ENCODE measurements at regions not wholly inside any gene's neighbourhood (a gene's known extent, or its start where the extent isn't known, plus 50 kb on each side); places are given as distances from the start of the nearest gene placed in this dataset.

DNA sequence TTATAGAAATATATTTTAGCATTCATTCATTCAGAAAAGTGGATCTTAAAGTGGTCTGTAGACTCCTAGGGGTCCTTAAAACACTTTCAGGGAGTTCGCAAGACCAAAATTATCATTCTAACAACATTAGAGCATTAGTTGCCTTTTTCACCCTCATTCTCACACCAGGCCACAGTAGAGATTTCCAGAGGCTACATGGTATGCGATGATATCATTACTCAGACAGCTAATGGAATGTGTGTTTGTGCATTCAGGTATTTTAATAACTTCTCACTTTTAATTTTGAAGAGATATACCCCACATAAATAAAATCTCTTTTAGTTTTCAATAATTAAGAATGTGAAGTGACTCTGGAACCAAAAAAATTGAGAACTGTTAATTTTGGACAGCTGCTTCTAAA lies 206.9 kb downstream of the NSUN3 start:
- DNase-seq: no peak

DNA sequence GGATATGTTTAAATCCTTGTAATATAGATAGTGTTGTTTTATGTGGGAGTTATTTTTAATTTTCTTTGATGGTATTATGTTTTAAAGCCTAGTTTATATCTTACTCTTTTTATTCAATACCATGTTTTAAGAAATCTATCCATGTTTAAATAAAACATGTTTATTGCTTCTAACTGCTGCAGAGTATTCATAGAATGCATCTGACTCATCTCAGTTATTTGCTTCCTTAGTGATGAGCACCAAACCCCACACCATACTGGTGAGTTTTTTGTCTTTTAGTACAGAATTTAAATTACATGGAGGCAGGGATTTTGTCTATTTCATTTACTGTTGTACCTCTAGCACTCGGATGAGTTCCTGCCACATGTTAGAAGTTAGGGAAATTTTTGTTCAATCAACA lies 209.2 kb downstream of the NSUN3 start:
- no peak for DNase-seq

DNA sequence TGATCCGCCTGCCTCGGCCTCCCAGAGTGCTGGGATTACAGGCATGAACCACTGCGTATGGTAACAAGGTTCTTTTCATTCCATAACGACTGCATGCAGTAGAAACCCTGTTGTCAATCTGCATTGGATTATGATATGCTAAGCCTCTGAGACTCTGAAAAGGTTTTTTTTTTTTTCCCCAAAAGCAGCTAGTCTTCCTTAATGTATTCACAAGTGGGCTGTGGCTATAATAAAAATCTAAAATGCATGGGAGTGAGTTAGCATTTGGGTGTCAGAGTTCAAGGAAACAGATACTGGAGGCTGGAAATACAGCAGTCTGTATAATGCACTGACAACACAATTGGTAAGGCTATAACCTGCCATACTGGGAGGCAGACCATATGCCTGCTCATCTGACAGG lies 218.1 kb downstream of the NSUN3 start:
- no peak for DNase-seq

DNA sequence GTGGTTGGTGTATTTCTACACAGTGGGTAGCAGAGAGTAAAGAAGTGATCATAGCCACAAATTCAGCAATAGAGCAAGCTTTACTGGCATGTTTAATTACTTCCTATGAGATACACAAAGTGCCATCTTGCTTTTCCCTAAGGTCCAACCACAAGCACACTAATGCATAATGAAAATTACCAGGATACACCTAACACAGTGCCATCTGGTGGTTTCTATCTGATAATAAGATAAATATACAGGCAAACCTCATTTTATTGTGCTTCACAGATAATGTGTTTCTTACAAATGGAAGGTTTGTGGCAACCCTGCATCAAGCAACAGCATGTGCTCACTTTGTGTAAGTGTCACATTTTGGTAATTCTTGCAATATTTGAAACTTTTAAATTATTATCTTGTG lies 223.0 kb downstream of the NSUN3 start:
- no peak for DNase-seq

DNA sequence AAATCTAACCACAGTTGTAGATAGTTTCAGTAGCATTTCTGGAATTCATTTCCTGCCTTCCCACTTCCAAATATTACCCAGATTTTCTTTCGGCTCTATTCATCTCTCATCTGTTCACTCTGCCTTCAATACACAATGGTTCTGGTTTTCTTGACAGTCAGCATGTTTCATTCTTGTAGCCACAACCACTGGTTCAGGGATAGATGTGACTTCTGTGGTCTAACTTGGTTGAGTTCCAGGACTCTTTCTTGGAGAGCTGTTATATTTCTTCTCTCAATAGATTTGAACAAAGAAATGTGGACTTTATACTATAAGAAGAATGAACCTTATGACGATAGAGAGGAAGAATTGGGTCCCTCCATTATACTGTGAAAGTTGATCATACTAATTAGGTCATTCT lies 228.8 kb downstream of the NSUN3 start:
- no peak for DNase-seq

DNA sequence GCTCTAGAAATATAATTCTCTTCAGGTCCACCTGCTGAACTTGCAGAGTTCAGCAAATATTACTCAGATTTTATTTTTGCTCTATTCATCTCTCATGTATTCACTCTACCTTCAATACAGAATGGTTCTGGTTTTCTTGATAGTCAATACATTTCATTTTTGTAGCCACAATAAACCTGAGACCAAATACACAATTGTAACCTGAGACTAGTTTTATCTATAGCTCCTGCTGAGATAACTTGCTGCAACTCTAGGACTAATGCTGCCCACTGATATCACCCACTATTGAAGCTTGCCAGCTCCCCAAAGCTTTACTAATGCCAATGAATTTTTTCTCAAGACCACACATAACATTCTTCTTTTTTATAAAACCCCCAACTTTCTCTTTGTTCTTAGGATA lies 229.3 kb downstream of the NSUN3 start:
- DNase-seq: no peak

DNA sequence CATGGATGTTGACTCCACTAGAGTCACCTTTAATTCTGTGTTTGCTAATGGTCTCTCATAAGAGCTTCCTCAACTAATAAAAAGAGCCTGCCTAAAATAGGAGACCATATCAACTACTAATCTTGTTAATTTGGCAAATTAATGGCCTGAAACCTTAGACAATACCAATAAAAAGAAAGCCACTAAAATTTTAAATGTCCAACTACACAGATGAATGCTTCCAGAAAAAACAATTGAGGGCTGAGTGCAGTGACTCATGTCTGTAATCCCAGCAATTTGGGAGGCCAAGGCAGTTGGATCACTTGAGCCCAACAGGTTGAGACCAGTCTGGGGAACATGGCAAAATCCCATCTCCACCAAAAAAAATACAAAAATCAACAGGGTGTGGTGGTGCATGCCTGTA lies 230.9 kb downstream of the NSUN3 start:
- DNase-seq: no peak

DNA sequence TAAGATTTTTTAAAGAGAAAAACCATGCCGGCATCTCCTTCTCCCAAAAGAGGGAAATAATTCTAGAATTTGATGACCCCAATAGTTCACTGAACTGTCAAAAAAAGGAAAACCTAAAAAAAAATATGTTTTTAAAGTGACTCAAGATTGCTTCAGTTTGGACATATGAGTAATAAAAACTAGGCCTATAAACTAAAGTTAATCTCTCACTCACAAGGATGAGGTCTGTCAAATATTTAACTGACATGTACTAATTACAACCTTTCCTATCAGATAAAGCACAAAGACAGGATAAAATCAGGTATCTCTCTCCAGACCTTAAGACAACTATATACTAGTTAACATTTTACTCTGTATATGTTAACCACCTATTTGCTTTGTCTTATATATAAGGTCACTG lies 231.9 kb downstream of the NSUN3 start:
- DNase-seq: no peak

DNA sequence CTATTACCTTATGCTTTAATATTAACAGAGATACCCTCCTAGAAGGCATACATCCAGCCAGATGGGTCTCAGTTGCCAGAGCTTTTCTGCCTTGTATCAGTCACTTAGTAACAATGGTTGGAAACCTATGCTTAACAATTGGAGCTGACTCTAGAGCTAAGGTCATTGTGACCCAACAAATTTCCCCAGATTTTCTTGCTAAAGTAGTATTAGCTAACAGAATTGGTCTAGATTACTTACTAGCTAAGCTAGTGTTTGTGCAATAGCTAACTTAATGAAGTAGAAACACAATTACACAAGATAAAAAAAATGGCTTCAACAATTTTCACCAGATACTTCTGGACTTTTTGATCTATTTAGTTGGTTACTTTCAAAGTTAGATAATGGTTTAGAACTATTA lies 236.9 kb downstream of the NSUN3 start:
- DNase-seq: no peak

DNA sequence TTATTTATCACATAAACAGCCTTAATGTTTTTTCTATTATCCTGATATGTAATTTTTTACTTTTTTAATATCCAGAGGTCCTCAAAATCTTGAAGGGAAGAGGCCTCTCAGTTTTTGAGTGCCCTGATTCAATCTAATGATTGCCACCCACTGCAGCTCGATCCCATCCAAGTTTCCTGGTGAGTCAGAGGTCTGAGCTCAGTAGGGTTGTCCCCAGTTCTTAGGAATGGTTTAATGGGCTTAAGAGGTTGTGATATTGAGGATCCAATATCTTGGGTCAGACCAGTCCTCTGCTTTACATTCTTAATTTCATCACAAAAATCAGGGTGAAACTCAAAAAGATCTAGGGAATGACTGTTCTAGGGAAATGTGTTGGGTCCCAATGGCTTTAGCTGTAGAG lies 238.5 kb downstream of the NSUN3 start:
- DNase-seq: no peak

DNA sequence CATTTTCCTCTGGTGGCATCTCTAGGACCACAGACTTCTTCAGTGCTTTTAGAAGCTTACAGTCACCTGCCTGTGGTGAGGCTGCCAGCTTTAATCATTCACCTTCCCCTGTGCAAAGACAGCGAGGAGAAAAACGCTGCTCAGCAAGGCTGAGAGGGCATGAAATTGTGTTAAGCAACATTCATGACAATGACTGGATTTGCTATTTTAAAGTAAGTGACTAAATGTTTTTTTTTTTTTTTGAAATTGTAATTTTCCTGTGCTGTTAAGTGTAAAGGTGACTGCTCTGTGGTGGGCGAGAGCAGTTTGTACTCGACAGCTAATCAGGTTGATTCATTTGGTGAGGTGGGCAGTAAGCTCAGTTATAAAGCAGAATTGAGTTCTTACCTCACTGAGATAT lies 240.4 kb downstream of the NSUN3 start:
- no peak for DNase-seq

DNA sequence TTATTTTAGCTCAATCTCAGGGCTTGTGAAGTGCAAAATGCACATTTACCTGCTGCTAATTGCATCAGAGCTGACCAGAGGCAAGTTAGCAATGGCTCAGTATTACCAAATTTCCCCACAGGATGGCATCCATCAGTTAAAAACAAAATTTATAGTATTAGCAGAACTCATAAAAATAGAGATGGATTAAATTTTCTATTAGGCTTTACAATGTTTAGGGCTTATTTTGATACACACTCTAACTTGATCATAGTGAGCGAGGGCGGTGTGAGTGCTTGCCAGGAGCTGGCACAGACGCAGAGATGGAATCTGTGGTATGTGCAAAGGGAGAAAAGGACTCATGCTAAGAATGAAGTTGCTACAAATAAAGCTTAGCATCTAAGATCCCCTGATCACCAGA lies 241.0 kb downstream of the NSUN3 start:
- DNase-seq: no peak

DNA sequence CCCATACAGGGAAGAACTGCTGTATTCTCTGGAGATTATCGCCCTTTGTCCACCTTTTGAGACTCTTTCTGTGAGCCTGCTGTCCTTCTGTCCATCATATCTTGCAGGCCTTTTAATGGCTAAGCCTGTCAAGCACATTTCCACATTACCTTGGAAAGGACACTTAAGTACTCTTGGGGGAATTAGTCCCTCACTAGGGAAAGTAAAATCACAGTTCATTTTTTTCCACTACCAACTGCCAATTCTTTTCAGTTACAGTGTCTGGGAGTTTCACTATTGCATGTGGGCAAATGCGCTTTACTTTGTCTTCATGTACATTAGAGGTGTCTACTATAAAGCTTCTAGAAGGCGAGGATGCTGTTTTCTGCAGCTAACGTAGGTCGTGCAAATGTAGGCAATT lies 242.1 kb downstream of the NSUN3 start:
- no peak for DNase-seq

DNA sequence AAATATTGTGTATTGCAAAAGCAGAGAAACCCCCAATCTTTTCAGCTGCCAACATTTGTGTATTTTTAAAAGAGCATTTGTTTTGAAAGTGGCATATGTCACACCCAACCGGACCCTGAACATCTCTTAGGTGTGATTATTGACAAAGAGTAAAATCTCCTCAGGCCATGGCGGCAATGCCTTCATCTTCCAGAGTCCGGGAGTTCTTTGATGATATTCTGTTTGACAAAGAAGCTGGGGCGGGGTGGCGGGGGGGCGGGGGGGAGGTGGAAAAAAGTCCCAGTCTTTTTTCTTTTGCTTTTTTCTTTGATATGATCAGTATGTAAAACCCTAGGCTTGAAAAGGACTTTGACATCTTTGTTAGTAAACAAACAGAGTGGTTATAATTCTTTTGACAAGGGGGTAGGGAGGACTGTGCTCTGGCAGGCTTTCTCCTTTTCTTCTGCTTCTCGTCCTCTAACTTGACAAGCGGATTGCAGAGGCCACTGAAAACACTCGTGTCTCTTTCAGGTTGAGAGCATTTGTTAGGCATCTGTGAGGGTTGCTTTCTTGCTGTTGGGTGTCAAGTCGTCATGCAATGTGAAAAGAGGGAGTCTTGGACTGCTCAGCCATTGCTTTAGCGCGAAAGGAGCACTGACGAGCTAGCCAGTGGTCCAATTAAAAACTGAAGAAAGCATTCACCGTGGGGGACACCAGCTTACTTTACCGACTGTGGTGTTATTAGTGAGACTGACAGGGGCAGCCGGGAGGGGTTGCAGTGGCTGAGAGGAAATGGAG lies 243.2 kb downstream of the NSUN3 start:
- DNase-seq: no peak

DNA sequence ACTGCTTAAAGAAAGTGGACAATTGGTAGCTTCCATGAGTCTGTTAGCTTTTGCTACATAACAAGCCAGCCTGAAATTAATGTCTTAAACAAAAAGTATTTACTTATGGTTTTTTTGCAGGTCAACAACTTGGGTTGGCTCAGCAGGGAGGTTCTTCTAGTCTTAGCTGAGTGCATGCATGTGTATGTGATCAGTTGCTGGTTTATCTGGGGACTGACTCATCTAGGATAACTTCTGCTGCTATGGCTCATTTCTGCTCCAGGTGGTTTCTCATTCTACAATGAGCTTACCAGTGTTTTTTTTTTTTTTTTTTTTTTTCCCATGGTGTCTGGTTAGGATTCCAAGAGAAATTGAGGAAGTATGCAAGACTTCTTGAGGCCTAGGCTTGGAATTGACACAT lies 244.7 kb downstream of the NSUN3 start:
- no peak for DNase-seq

DNA sequence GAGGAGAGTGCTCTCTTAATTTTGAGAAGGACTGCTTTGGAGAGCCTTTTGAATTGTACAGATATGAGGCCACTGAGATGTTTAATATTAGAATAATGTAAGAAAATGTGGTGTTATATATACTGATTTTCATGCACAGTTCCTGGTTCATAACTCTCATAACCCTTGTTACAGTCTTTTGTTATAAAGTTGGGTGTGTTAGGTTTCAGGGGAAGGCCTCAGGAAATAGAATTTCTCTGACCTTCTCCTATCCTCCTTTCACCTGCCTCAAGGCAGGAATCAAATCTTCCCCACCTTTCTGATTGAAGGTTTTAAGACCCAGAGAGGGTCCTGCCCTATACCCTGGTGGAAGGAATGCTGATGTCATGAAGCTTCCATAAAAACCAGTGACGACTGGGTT lies 245.9 kb downstream of the NSUN3 start:
- no peak for DNase-seq

DNA sequence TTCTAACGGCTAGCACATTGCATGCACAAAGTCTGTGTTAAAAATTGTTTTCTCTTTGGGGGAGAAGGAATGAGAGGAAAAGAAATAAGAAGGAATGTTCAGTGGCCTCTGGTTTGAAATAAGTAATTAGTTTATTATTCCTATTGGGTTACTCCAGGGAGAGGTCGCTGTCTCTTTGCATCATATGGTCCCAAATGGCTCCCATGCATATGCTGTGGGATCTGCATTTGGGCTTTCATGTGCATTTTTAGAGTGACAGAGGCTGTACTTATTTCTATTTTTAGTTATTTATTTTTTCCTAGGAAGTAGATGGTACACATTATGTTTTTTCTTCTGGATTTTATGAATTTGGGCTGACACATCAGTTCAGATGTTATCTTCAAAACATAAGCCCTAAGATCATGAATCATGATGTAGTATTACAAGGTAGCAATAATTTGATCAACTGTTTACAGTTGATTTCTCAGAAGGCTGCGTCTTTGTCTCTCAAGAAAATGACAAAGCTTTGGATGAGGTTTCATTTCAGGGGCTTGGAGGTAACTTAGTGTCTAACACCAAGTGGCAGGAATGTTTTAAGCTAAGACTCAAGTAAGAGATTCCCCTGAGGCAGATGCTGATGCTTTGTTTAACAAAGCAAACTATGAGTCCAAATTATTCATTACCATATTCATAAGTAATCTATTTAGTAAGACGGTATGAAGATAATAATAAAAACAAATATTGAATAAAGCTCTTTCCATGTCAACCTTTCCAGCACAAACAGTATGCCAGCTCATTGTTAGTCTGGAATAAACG lies 247.7 kb downstream of the NSUN3 start:
- DNase-seq: no peak

DNA sequence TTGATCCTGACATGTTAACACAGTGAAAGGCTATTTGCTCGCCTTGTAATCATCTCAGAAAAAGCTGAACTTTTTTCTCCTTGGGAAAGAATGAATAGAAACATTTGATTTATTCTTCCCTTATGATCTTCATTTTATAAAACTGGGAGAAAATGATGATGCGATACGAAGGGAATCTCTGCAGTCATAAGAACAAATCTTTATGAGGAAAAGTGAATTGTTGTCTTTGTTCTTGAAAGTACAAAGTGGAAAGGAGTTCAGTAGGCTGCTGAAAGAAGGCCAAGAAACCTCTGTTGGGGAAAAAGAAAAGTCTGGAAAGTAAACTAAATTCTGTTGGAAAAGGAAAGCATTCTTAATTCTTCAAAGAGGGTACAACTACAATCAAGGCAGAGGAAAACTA lies 248.8 kb downstream of the NSUN3 start:
- DNase-seq: no peak

DNA sequence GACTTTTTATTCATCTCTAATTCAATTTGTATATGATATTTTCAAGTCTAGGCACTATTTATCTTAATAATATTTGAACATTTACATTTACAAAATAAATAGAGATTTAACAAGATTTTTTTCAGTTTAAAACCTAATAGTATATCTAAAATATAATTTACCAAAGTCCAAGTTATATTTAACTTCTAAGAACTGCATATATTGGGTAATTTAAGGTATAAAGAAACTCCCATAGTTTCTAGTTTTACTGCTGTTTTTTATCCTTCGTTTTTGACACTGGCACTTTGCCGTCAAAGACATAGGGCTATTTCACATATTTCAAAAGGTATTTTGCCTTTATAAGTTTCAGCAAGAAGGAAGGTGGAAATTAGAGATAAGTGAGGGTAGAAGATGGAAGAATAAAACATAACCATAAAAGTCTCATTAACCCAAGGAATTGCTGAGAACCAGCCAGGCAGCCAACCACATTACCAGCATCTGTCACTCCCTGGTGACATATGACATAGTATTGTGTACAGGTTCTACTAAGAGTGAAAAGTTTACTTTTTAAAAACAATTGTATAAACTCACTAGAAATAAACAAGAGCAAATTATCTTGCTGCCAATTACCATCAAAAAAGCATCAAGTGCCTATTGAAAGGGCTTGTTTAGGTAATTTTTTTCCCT lies 251.5 kb downstream of the NSUN3 start:
- no peak for DNase-seq

DNA sequence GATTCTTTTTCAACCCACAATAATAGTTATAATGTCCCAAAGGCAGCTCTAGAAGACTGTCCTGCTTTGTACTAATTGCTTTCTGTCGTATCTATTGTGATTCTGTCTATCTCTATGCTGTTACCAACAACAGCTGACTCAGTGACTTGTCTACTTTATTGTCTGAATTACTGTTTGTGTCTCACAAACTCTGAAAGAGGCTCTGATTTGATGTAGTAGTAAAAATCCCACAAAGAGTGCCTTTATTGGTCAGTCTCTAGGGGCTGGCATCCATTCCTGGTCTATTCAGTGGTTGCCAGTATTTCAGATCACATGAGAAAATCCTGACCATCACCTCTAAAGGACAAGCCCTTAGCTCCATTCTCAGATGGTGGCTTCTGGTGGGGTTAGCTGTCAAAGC lies 254.2 kb downstream of the NSUN3 start:
- DNase-seq: no peak

DNA sequence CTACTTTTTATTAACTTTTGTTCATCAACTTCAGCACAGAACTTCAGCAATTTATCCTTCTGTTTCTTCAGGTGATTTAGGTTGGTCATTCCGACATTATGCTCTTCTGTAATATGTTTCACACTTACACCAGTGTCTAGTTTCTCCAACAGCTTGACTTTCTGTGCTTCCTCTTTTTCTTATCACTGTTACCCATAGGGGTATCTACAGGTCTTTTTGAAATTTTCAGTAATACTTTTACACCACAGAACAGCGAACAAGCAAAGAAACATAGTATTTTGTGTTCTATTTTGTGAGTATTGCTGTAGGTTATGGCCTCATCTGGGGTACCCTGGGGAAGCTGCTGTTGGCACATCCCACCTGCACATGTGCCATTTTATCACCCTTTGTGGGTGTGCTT lies 260.7 kb downstream of the NSUN3 start:
- DNase-seq: no peak

DNA sequence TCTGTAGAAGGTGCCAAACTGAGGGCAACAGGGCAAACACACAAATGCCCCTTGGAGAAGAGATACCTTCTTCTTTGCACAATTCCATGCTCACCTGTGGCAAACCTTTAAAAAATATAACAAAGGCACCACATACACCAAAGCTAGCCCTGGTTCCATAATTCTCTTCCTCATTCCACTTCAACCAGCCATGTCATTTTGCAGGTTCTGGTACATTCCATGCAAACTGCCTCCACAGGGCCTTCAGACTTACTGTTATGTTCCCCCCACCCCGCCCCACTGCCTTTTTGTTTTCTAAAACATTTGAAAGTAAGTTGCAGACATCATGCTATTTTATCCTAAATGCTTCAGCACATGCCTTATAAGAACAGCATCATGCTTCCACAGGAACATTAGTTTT lies 269.0 kb downstream of the NSUN3 start:
- DNase-seq: no peak

DNA sequence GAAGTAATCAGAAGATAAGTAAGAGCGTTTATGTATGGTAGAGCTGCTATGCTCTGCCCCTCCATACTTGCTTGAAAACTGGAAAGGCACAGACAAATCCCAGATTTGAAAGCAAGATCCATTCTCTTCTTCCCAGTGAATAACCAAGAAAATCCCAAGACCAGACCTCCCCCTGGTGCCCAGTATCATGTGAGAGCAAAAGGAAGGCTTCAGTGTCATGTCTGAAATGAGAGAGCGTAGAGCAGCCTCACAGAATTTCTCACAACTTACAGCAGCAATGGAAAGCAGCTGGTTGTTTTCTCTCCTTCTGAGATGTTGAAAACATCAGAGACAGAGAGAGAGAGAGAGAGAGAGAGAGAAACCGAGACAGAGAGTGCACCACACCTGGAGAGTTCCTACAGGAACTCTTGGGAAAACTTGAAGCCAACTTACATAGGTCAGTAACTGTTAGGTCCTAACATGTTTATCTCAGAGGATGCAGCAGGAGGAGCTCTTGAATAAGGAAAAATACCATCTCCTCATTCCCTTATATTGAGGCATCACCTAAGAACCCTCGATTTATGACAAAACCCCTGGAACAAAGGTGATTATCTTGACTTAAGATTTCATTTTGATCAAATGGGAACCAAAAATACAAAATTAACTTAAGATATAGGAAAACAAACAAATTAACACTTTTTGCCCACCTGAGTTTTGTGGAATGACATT lies 273.3 kb downstream of the NSUN3 start:
- DNase-seq: no peak

DNA sequence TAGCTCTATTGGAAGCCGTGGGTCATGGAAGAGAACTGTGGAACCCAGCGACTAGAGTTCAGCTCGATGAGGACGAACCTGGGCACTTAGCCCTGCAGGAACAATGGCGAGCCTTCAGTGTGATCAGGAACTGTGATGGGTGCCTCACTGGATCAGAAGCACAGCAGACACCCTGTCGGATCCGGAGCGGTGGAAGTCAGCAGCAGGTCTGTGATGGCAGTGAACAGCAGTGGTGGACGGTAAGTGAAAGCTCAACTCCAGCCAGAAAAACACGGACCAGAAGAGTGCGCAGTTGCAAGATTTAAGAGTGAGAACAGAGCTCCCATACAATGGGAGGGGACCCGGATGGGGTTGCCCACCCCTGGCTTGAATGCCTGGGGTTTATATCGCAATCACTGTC lies 282.2 kb downstream of the NSUN3 start:
- no peak for DNase-seq
